Natural killer cell treated with Interleukin-12 subunit alpha and Interleukin-12 subunit beta and Interleukin-15 and Interleukin-18, amount 100 ng/mL, for 72 hours (primary cell): ENCODE measurements at regions not wholly inside any gene's neighbourhood (a gene's known extent, or its start where the extent isn't known, plus 50 kb on each side); places are given as distances from the start of the nearest gene placed in this dataset.
"Not testable (repeated sequence)": the region's sequence is repeated elsewhere in the genome, so short reads cannot be mapped to it uniquely, and the experiment has no call there.

Experiments used
- ATAC-seq, 2 donors: fragments of 150-1000 bp; cut with Tn5 transposase in 1 of 2; sonication (Bioruptor Pico), chemical (Tn5 transposase) in 1 of 2; 2 replicates each; pipeline ENCODE4 v1.10.0; 2021
- DNase-seq: peaks from one replicate; pipeline ENCODE4 v3.0.0; 2022; ENCODE audit warnings: low spot score
- H3K27ac Mint-ChIP-seq, 2 donors: 1 replicate in 1 of 2; 2 replicates in 1 of 2; pipeline ENCODE4 v1.8.0; 2022; ENCODE audit warnings: mixed read lengths in 2 of 2, mild to moderate bottlenecking in 1 of 2, moderate library complexity in 1 of 2
- H3K27me3 Mint-ChIP-seq, 2 donors: 1 replicate in 1 of 2; 2 replicates in 1 of 2; pipeline ENCODE4 v1.8.0; 2022; ENCODE audit warnings: mixed read lengths in 2 of 2
- H3K36me3 Mint-ChIP-seq: one replicate; pipeline ENCODE4 v1.8.0; 2022; ENCODE audit warnings: mixed read lengths
- H3K4me1 Mint-ChIP-seq, 2 donors: 1 replicate in 1 of 2; 2 replicates in 1 of 2; pipeline ENCODE4 v1.8.0; 2022; ENCODE audit warnings: low read depth in 2 of 2, mixed read lengths in 2 of 2, mild to moderate bottlenecking in 1 of 2
- H3K4me3 Mint-ChIP-seq: one replicate; pipeline ENCODE4 v1.8.0; 2022; ENCODE audit warnings: mixed read lengths
- H3K9me3 Mint-ChIP-seq: 2 replicates; pipeline ENCODE4 v1.8.0; 2022; ENCODE audit warnings: mixed read lengths

GRCh38 chr11:71638801-71639519, 56.3 kb upstream of the KRTAP5-11 start:
- not testable (repeated sequence) for H3K9me3 Mint-ChIP-seq, H3K27ac Mint-ChIP-seq, H3K4me1 Mint-ChIP-seq, H3K36me3 Mint-ChIP-seq, ATAC-seq
- Mint-ChIP-seq H3K4me3 (peak overlapping the region; percentile 22), H3K27me3 (peaks cover 13 to 18% of the 10 kb centered on the region in 2 donors)
- peak; percentile 72 for DNase-seq

- H3K27me3 Mint-ChIP-seq: peaks cover 13 to 16% of the 10 kb centered on the region in 2 donors
- peak overlapping the region; percentile 22 for H3K4me3 Mint-ChIP-seq
- H3K9me3 Mint-ChIP-seq, H3K36me3 Mint-ChIP-seq, ATAC-seq, DNase-seq, H3K4me1 Mint-ChIP-seq, H3K27ac Mint-ChIP-seq: not testable (repeated sequence)
Measured at GRCh38 chr11:71639520-71639849, 56.8 kb upstream of the KRTAP5-11 start.

- ATAC-seq, H3K9me3 Mint-ChIP-seq, H3K27ac Mint-ChIP-seq, H3K4me3 Mint-ChIP-seq, H3K36me3 Mint-ChIP-seq, DNase-seq, H3K4me1 Mint-ChIP-seq: not testable (repeated sequence)
- H3K27me3 Mint-ChIP-seq: peaks cover 13 to 15% of the 10 kb centered on the region in 2 donors
Measured at GRCh38 chr11:71639916-71640315, 57.2 kb upstream of the KRTAP5-11 start.

GRCh38 chr11:71647078-71647477, 64.4 kb upstream of the KRTAP5-11 start:
- H3K4me1 Mint-ChIP-seq, H3K9me3 Mint-ChIP-seq, H3K4me3 Mint-ChIP-seq, H3K27ac Mint-ChIP-seq, DNase-seq, H3K27me3 Mint-ChIP-seq, ATAC-seq, H3K36me3 Mint-ChIP-seq: not testable (repeated sequence)

GRCh38 chr11:71652998-71653397, 70.3 kb upstream of the KRTAP5-11 start:
- H3K4me3 Mint-ChIP-seq, DNase-seq, H3K4me1 Mint-ChIP-seq, H3K27me3 Mint-ChIP-seq, H3K9me3 Mint-ChIP-seq, H3K36me3 Mint-ChIP-seq, H3K27ac Mint-ChIP-seq, ATAC-seq: not testable (repeated sequence)

- not testable (repeated sequence) for H3K9me3 Mint-ChIP-seq, DNase-seq, H3K27me3 Mint-ChIP-seq, H3K27ac Mint-ChIP-seq, ATAC-seq, H3K4me3 Mint-ChIP-seq, H3K4me1 Mint-ChIP-seq, H3K36me3 Mint-ChIP-seq
Measured at GRCh38 chr11:71654423-71654822, 71.7 kb upstream of the KRTAP5-11 start.

- H3K36me3 Mint-ChIP-seq, DNase-seq, H3K27ac Mint-ChIP-seq, H3K27me3 Mint-ChIP-seq, H3K4me1 Mint-ChIP-seq, ATAC-seq, H3K4me3 Mint-ChIP-seq, H3K9me3 Mint-ChIP-seq: not testable (repeated sequence)
Measured at GRCh38 chr11:71655041-71655440, 72.4 kb upstream of the KRTAP5-11 start.

GRCh38 chr11:71656513-71656912, 73.8 kb upstream of the KRTAP5-11 start:
- H3K4me1 Mint-ChIP-seq, H3K4me3 Mint-ChIP-seq, H3K27me3 Mint-ChIP-seq, DNase-seq, H3K27ac Mint-ChIP-seq, H3K36me3 Mint-ChIP-seq, ATAC-seq, H3K9me3 Mint-ChIP-seq: not testable (repeated sequence)

GRCh38 chr11:71664941-71665340, 82.3 kb upstream of the KRTAP5-11 start:
- peaks cover 12 to 21% of the 10 kb centered on the region in 2 donors for H3K27me3 Mint-ChIP-seq
- H3K36me3 Mint-ChIP-seq, ATAC-seq, H3K27ac Mint-ChIP-seq, H3K4me1 Mint-ChIP-seq, DNase-seq, H3K9me3 Mint-ChIP-seq, H3K4me3 Mint-ChIP-seq: not testable (repeated sequence)

GRCh38 chr11:71698110-71698509, 115.4 kb upstream of the KRTAP5-11 start:
- peaks cover 0 to 12% of the 10 kb centered on the region in 2 donors for H3K27me3 Mint-ChIP-seq

GRCh38 chr11:71698961-71699360, 116.3 kb upstream of the KRTAP5-11 start:
- H3K9me3 Mint-ChIP-seq, H3K4me1 Mint-ChIP-seq, ATAC-seq, H3K27ac Mint-ChIP-seq, DNase-seq, H3K36me3 Mint-ChIP-seq, H3K4me3 Mint-ChIP-seq: not testable (repeated sequence)
- H3K27me3 Mint-ChIP-seq: peaks cover 0 to 12% of the 10 kb centered on the region in 2 donors

More at GRCh38 chr11:71698110-71698509, 115.4 kb upstream of the KRTAP5-11 start:
- H3K36me3 Mint-ChIP-seq, H3K4me3 Mint-ChIP-seq, H3K4me1 Mint-ChIP-seq, H3K27ac Mint-ChIP-seq, H3K9me3 Mint-ChIP-seq, DNase-seq, ATAC-seq: not testable (repeated sequence)

GRCh38 chr11:71701435-71702291, 119.0 kb upstream of the KRTAP5-11 start:
- not testable (repeated sequence) for H3K4me1 Mint-ChIP-seq, DNase-seq, H3K27ac Mint-ChIP-seq, H3K36me3 Mint-ChIP-seq, ATAC-seq, H3K4me3 Mint-ChIP-seq, H3K9me3 Mint-ChIP-seq
- H3K27me3 Mint-ChIP-seq: peaks cover 0 to 13% of the 10 kb centered on the region in 2 donors

GRCh38 chr11:71705086-71705737, 122.5 kb upstream of the KRTAP5-11 start:
- H3K9me3 Mint-ChIP-seq, ATAC-seq, H3K4me3 Mint-ChIP-seq, H3K27ac Mint-ChIP-seq, DNase-seq, H3K4me1 Mint-ChIP-seq, H3K36me3 Mint-ChIP-seq: not testable (repeated sequence)
- peaks cover 8 to 21% of the 10 kb centered on the region in 2 donors for H3K27me3 Mint-ChIP-seq
